ENCODE measurements at regions not wholly inside any gene's neighbourhood (a gene's known extent, or its start where the extent isn't known, plus 50 kb on each side); places are given as distances from the start of the nearest gene placed in this dataset.
A peak's percentile ranks its signal among the peaks of the same experiment; 100 is the strongest.

GRCh38 chr13:69391756-69392155 lies 715.9 kb upstream of the ATXN8OS start:
- no peak for DNase-seq

- DNase-seq = no peak
Observed at GRCh38 chr13:69389899-69390298, 717.7 kb upstream of the ATXN8OS start.

- no peak for DNase-seq
Observed at GRCh38 chr13:69373747-69374425, 733.7 kb upstream of the ATXN8OS start.

- DNase-seq = no peak
Observed at GRCh38 chr13:69363360-69363759, 744.3 kb upstream of the ATXN8OS start.

GRCh38 chr13:69331245-69331644 lies 776.4 kb upstream of the ATXN8OS start:
- DNase-seq = no peak

GRCh38 chr13:69324090-69324886 lies 783.3 kb upstream of the ATXN8OS start:
- peak; percentile 74 for DNase-seq

GRCh38 chr13:69319656-69320055 lies 788.0 kb upstream of the ATXN8OS start:
- no peak for DNase-seq

- DNase-seq = no peak
Observed at GRCh38 chr13:69315039-69315438, 792.6 kb upstream of the ATXN8OS start.

GRCh38 chr13:69306766-69307165 lies 800.9 kb upstream of the ATXN8OS start:
- DNase-seq = peak; percentile 8

GRCh38 chr13:69300131-69300530 lies 807.5 kb upstream of the ATXN8OS start:
- no peak for DNase-seq

- DNase-seq = peak; percentile 30
Observed at GRCh38 chr13:69296130-69296529, 811.5 kb upstream of the ATXN8OS start.

- no peak for DNase-seq
Observed at GRCh38 chr13:69292789-69293425, 814.7 kb upstream of the ATXN8OS start.

- no peak for DNase-seq
Observed at GRCh38 chr13:69291292-69291906, 816.2 kb upstream of the ATXN8OS start.

GRCh38 chr13:69288026-69288425 lies 819.6 kb upstream of the ATXN8OS start:
- no peak for DNase-seq

- DNase-seq = no peak
Observed at GRCh38 chr13:69287050-69287698, 820.5 kb upstream of the ATXN8OS start.

- no peak for DNase-seq
Observed at GRCh38 chr13:69283837-69284236, 823.8 kb upstream of the ATXN8OS start.

GRCh38 chr13:69283301-69283700 lies 824.3 kb upstream of the ATXN8OS start:
- DNase-seq = no peak

GRCh38 chr13:69280399-69280798 lies 827.2 kb upstream of the ATXN8OS start:
- DNase-seq = no peak

- no peak for DNase-seq
Observed at GRCh38 chr13:69279213-69279612, 828.4 kb upstream of the ATXN8OS start.

GRCh38 chr13:69274231-69274630 lies 833.4 kb upstream of the ATXN8OS start:
- no peak for DNase-seq

GRCh38 chr13:69264362-69265334 lies 843.0 kb upstream of the ATXN8OS start:
- DNase-seq = no peak

GRCh38 chr13:69243366-69243765 lies 864.3 kb upstream of the ATXN8OS start:
- no peak for DNase-seq
